ENCODE measurements at regions not wholly inside any gene's neighbourhood (a gene's known extent, or its start where the extent isn't known, plus 50 kb on each side); places are given as distances from the start of the nearest gene placed in this dataset.
A peak's percentile ranks its signal among the peaks of the same experiment; 100 is the strongest.
"Not testable (repeated sequence)": the region's sequence is repeated elsewhere in the genome, so short reads cannot be mapped to it uniquely, and the experiment has no call there.

GRCh38 chr14:34049187-34049586 lies 98.3 kb upstream of the EGLN3 start:
- DNase-seq (ENCODE audit: extremely low read depth in 1 of 2, low read depth in 1 of 2) = not testable (repeated sequence)

- no peak for DNase-seq (ENCODE audit: extremely low read depth in 1 of 2, low read depth in 1 of 2)
These were observed 96.1 kb upstream of the EGLN3 start for GRCh38 chr14:34046799-34047520.

GRCh38 chr14:34044666-34045306 lies 93.9 kb upstream of the EGLN3 start:
- no peak for DNase-seq (ENCODE audit: extremely low read depth in 1 of 2, low read depth in 1 of 2)

- DNase-seq (ENCODE audit: extremely low read depth in 1 of 2, low read depth in 1 of 2) = no peak
These were observed 93.4 kb upstream of the EGLN3 start for GRCh38 chr14:34044373-34044637.

GRCh38 chr14:34043627-34044372 lies 92.9 kb upstream of the EGLN3 start:
- DNase-seq (ENCODE audit: extremely low read depth in 1 of 2, low read depth in 1 of 2) = peak in 1 of 2 donors; percentile 22

GRCh38 chr14:34041220-34041619 lies 90.3 kb upstream of the EGLN3 start:
- DNase-seq (ENCODE audit: extremely low read depth in 1 of 2, low read depth in 1 of 2) = no peak

- no peak for DNase-seq (ENCODE audit: extremely low read depth in 1 of 2, low read depth in 1 of 2)
These were observed 89.9 kb upstream of the EGLN3 start for GRCh38 chr14:34040766-34041165.

GRCh38 chr14:34039428-34040047 lies 88.7 kb upstream of the EGLN3 start:
- no peak for DNase-seq (ENCODE audit: extremely low read depth in 1 of 2, low read depth in 1 of 2)

GRCh38 chr14:34038358-34039057 lies 87.6 kb upstream of the EGLN3 start:
- no peak for DNase-seq (ENCODE audit: extremely low read depth in 1 of 2, low read depth in 1 of 2)

- no peak for DNase-seq (ENCODE audit: extremely low read depth in 1 of 2, low read depth in 1 of 2)
These were observed 85.5 kb upstream of the EGLN3 start for GRCh38 chr14:34036319-34036766.

- no peak for DNase-seq (ENCODE audit: extremely low read depth in 1 of 2, low read depth in 1 of 2)
These were observed 85.0 kb upstream of the EGLN3 start for GRCh38 chr14:34035934-34036250.

GRCh38 chr14:34035177-34035933 lies 84.5 kb upstream of the EGLN3 start:
- DNase-seq (ENCODE audit: extremely low read depth in 1 of 2, low read depth in 1 of 2) = no peak

- DNase-seq (ENCODE audit: extremely low read depth in 1 of 2, low read depth in 1 of 2) = no peak
These were observed 83.7 kb upstream of the EGLN3 start for GRCh38 chr14:34034447-34035176.

GRCh38 chr14:34032720-34033119 lies 81.8 kb upstream of the EGLN3 start:
- DNase-seq (ENCODE audit: extremely low read depth in 1 of 2, low read depth in 1 of 2) = no peak

GRCh38 chr14:34030864-34031263 lies 80.0 kb upstream of the EGLN3 start:
- DNase-seq (ENCODE audit: extremely low read depth in 1 of 2, low read depth in 1 of 2) = no peak

GRCh38 chr14:34029921-34030334 lies 79.1 kb upstream of the EGLN3 start:
- DNase-seq (ENCODE audit: extremely low read depth in 1 of 2, low read depth in 1 of 2) = no peak

GRCh38 chr14:34027990-34028495 lies 77.2 kb upstream of the EGLN3 start:
- DNase-seq (ENCODE audit: extremely low read depth in 1 of 2, low read depth in 1 of 2) = no peak

GRCh38 chr14:34027130-34027989 lies 76.5 kb upstream of the EGLN3 start:
- DNase-seq (ENCODE audit: extremely low read depth in 1 of 2, low read depth in 1 of 2) = no peak
